Activated CD8-positive, alpha-beta memory T cell treated with anti-CD3 and anti-CD28 coated beads, Interleukin-2, amount 10 ng/mL, durations not matched to agents 7 days and 5 days (primary cell): ENCODE measurements at regions not wholly inside any gene's neighbourhood (a gene's known extent, or its start where the extent isn't known, plus 50 kb on each side); places are given as distances from the start of the nearest gene placed in this dataset.
"Not testable (repeated sequence)": the region's sequence is repeated elsewhere in the genome, so short reads cannot be mapped to it uniquely, and the experiment has no call there.

ENCODE experiments used
- ATAC-seq: fragments of 150-1000 bp; cut with Tn5 transposase; one replicate; pipeline ENCODE4 v1.10.0; 2021; ENCODE audit warnings: moderate library complexity
- CTCF ChIA-PET: fragments of 350-600 bp; sonication (Branson Sonifier 250); formaldehyde crosslinking; loops from one replicate; lab custom pipeline; 2021; ENCODE audit warnings: antibody characterized with exemption; lab: Charles Lee
- DNase-seq: peaks from one replicate; pipeline ENCODE4 v3.0.0-alpha.2; 2020
- H3K27ac Mint-ChIP-seq: one replicate; pipeline ENCODE4 v1.8.0; 2021; ENCODE audit warnings: mild to moderate bottlenecking, mixed read lengths
- H3K27me3 Mint-ChIP-seq: one replicate; pipeline ENCODE4 v1.8.0; 2021; ENCODE audit warnings: mixed read lengths
- H3K36me3 Mint-ChIP-seq: one replicate; pipeline ENCODE4 v1.8.0; 2021; ENCODE audit warnings: mild to moderate bottlenecking, mixed read lengths
- H3K4me1 Mint-ChIP-seq: one replicate; pipeline ENCODE4 v1.8.0; 2021; ENCODE audit warnings: mixed read lengths
- H3K4me3 Mint-ChIP-seq: one replicate; pipeline ENCODE4 v1.8.0; 2021; ENCODE audit warnings: mild to moderate bottlenecking, moderate library complexity, mixed read lengths
- H3K9me3 Mint-ChIP-seq: one replicate; pipeline ENCODE4 v1.8.0; 2022; ENCODE audit warnings: low read depth, mixed read lengths

- Mint-ChIP-seq H3K4me3 (no peak overlapping the region), H3K27me3 (peaks cover 8% of the 10 kb centered on the region), H3K36me3 (peaks cover 1% of the 10 kb centered on the region), H3K27ac (no peak overlapping the region), H3K4me1 (no peaks in the 10 kb centered on the region), H3K9me3 (peaks cover 6% of the 10 kb centered on the region)
- ATAC-seq (no peak), DNase-seq (no peak)
- CTCF ChIA-PET = no interaction called here
Observed at GRCh38 chr22:27105142-27106025, 448.0 kb downstream of the MIAT start.

GRCh38 chr22:27106985-27107384 is 449.6 kb downstream of the MIAT start:
- CTCF ChIA-PET = no interaction called here
- peaks cover 6% of the 10 kb centered on the region for H3K9me3 Mint-ChIP-seq

GRCh38 chr22:27107386-27107785 is 450.0 kb downstream of the MIAT start:
- Mint-ChIP-seq H3K9me3 (peaks cover 6% of the 10 kb centered on the region), H3K36me3 (peaks cover 1% of the 10 kb centered on the region), H3K4me1 (no peaks in the 10 kb centered on the region), H3K4me3 (no peak overlapping the region), H3K27me3 (no peaks in the 10 kb centered on the region), H3K27ac (no peak overlapping the region)
- CTCF ChIA-PET = no interaction called here
- DNase-seq (no peak), ATAC-seq (no peak)

More at GRCh38 chr22:27106985-27107384, 449.6 kb downstream of the MIAT start:
- Mint-ChIP-seq H3K4me1 (no peaks in the 10 kb centered on the region), H3K27me3 (no peaks in the 10 kb centered on the region), H3K27ac (no peak overlapping the region), H3K4me3 (no peak overlapping the region), H3K36me3 (peaks cover 1% of the 10 kb centered on the region)
- ATAC-seq (no peak), DNase-seq (no peak)

GRCh38 chr22:27107824-27108223 is 450.4 kb downstream of the MIAT start:
- Mint-ChIP-seq H3K36me3 (peaks cover 1% of the 10 kb centered on the region), H3K27me3 (no peaks in the 10 kb centered on the region), H3K4me3 (no peak overlapping the region), H3K27ac (no peak overlapping the region), H3K4me1 (no peaks in the 10 kb centered on the region), H3K9me3 (peaks cover 6% of the 10 kb centered on the region)
- ATAC-seq (no peak), DNase-seq (no peak)
- CTCF ChIA-PET = no interaction called here

- CTCF ChIA-PET = no interaction called here
- H3K27ac Mint-ChIP-seq = no peak overlapping the region
Observed at GRCh38 chr22:27108425-27109114, 451.2 kb downstream of the MIAT start.

GRCh38 chr22:27109406-27109805 is 452.0 kb downstream of the MIAT start:
- ATAC-seq, H3K4me3 Mint-ChIP-seq, DNase-seq, H3K9me3 Mint-ChIP-seq, H3K27ac Mint-ChIP-seq, H3K4me1 Mint-ChIP-seq, H3K27me3 Mint-ChIP-seq, H3K36me3 Mint-ChIP-seq, CTCF ChIA-PET: not testable (repeated sequence)

More at GRCh38 chr22:27108425-27109114, 451.2 kb downstream of the MIAT start:
- Mint-ChIP-seq H3K4me3 (no peak overlapping the region), H3K9me3 (peaks cover 6% of the 10 kb centered on the region), H3K4me1 (no peaks in the 10 kb centered on the region), H3K27me3 (no peaks in the 10 kb centered on the region), H3K36me3 (peaks cover 1% of the 10 kb centered on the region)
- ATAC-seq (no peak), DNase-seq (no peak)

- Mint-ChIP-seq H3K36me3 (peaks cover 1% of the 10 kb centered on the region), H3K9me3 (peaks cover 6% of the 10 kb centered on the region), H3K27ac (no peak overlapping the region), H3K4me1 (no peaks in the 10 kb centered on the region), H3K4me3 (no peak overlapping the region), H3K27me3 (no peaks in the 10 kb centered on the region)
- CTCF ChIA-PET = no interaction called here
- ATAC-seq = no peak
- DNase-seq = no peak
Observed at GRCh38 chr22:27110665-27111451, 453.5 kb downstream of the MIAT start.

- Mint-ChIP-seq H3K4me3 (no peak overlapping the region), H3K4me1 (no peaks in the 10 kb centered on the region), H3K9me3 (peaks cover 6% of the 10 kb centered on the region), H3K36me3 (peaks cover 1% of the 10 kb centered on the region), H3K27ac (no peak overlapping the region), H3K27me3 (peaks cover 2% of the 10 kb centered on the region)
- ATAC-seq (no peak), DNase-seq (no peak)
- CTCF ChIA-PET = no interaction called here
Observed at GRCh38 chr22:27111796-27112672, 454.6 kb downstream of the MIAT start.

- H3K4me3 Mint-ChIP-seq = no peak overlapping the region
Observed at GRCh38 chr22:27113211-27113635, 455.8 kb downstream of the MIAT start.

GRCh38 chr22:27113641-27114040 is 456.3 kb downstream of the MIAT start:
- peaks cover 4% of the 10 kb centered on the region for H3K9me3 Mint-ChIP-seq
- H3K4me1 Mint-ChIP-seq = no peaks in the 10 kb centered on the region
- no peak overlapping the region for H3K27ac Mint-ChIP-seq
- peaks cover 2% of the 10 kb centered on the region for H3K27me3 Mint-ChIP-seq
- no peak for DNase-seq
- no peak overlapping the region for H3K4me3 Mint-ChIP-seq
- CTCF ChIA-PET = no interaction called here
- H3K36me3 Mint-ChIP-seq = peaks cover 1% of the 10 kb centered on the region
- ATAC-seq = no peak

More at GRCh38 chr22:27113211-27113635, 455.8 kb downstream of the MIAT start:
- CTCF ChIA-PET = no interaction called here
- ATAC-seq = no peak
- Mint-ChIP-seq H3K4me1 (no peaks in the 10 kb centered on the region), H3K9me3 (peaks cover 6% of the 10 kb centered on the region), H3K27ac (no peak overlapping the region), H3K36me3 (peaks cover 1% of the 10 kb centered on the region), H3K27me3 (peaks cover 2% of the 10 kb centered on the region)
- DNase-seq = no peak

- H3K9me3 Mint-ChIP-seq = peaks cover 1% of the 10 kb centered on the region
- no peak overlapping the region for H3K4me3 Mint-ChIP-seq
- H3K27ac Mint-ChIP-seq = no peak overlapping the region
- peaks cover under 1% of the 10 kb centered on the region for H3K36me3 Mint-ChIP-seq
- peaks cover 2% of the 10 kb centered on the region for H3K27me3 Mint-ChIP-seq
- CTCF ChIA-PET = no interaction called here
- DNase-seq (no peak), ATAC-seq (no peak)
- no peaks in the 10 kb centered on the region for H3K4me1 Mint-ChIP-seq
Observed at GRCh38 chr22:27114186-27114585, 456.8 kb downstream of the MIAT start.

- no peak overlapping the region for H3K27ac Mint-ChIP-seq
- H3K36me3 Mint-ChIP-seq = no peaks in the 10 kb centered on the region
- no peak for ATAC-seq
- H3K4me3 Mint-ChIP-seq = no peak overlapping the region
- CTCF ChIA-PET = no interaction called here
- no peaks in the 10 kb centered on the region for H3K4me1 Mint-ChIP-seq
- H3K9me3 Mint-ChIP-seq = no peaks in the 10 kb centered on the region
- peaks cover 2% of the 10 kb centered on the region for H3K27me3 Mint-ChIP-seq
- no peak for DNase-seq
Observed at GRCh38 chr22:27115410-27115809, 458.0 kb downstream of the MIAT start.
